ENCODE measurements at regions not wholly inside any gene's neighbourhood (a gene's known extent, or its start where the extent isn't known, plus 50 kb on each side); places are given as distances from the start of the nearest gene placed in this dataset.

DNA sequence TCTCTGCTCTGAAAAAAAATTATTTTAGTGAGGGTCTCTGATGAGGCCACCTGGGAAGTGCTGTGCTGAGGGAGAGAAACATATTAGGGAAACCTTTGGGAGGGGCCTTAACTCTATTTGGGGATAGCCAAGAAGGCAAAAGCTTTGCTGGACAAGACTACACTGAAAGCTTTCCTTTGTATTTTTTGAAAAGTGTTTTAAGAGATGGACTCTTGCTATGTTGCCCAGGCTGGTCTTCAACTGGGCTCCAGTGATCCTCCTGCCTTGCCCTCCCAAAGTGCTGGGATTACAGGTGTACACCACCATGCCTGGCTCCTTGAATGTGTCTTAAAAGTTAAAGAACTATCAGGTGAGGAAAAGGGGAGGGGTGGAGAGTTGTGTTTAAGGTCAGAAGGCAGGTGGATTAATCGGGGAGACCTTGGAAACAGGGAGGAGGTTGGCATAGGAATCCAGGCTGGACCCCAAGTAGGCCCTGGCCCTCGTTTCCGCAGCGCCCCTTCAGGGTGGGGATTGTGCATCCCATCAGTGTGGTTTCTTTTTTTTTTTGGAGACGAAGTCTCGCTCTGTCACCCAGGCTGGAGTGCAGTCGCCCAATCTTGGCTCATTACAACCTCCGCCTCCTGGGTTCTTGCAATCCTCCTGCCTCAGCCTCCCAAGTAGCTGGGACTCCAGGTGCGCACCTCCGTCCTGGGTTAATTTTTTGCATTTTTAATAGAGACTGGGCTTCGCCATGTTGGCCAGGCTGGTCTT is 92.1 kb downstream of the MYCN start:
- H3K36me3 Mint-ChIP-seq: no peaks in the 10 kb centered on the region
- no peak overlapping the region for H3K27ac Mint-ChIP-seq
- no peaks in the 10 kb centered on the region for H3K9me3 Mint-ChIP-seq
- H3K4me3 Mint-ChIP-seq: no peak overlapping the region
- TF ChIP-seq, protein P1, sequence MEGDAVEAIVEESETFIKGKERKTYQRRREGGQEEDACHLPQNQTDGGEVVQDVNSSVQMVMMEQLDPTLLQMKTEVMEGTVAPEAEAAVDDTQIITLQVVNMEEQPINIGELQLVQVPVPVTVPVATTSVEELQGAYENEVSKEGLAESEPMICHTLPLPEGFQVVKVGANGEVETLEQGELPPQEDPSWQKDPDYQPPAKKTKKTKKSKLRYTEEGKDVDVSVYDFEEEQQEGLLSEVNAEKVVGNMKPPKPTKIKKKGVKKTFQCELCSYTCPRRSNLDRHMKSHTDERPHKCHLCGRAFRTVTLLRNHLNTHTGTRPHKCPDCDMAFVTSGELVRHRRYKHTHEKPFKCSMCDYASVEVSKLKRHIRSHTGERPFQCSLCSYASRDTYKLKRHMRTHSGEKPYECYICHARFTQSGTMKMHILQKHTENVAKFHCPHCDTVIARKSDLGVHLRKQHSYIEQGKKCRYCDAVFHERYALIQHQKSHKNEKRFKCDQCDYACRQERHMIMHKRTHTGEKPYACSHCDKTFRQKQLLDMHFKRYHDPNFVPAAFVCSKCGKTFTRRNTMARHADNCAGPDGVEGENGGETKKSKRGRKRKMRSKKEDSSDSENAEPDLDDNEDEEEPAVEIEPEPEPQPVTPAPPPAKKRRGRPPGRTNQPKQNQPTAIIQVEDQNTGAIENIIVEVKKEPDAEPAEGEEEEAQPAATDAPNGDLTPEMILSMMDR (conservative IDR thresholded peaks at IDR 0.05): no peak
- no peaks in the 10 kb centered on the region for H3K27me3 Mint-ChIP-seq
- H3K4me1 Mint-ChIP-seq (ENCODE audit: unreplicated experiment): peaks cover 24% of the 10 kb centered on the region
- no peak for DNase-seq (ENCODE audit: extremely low spot score, unreplicated experiment)

DNA sequence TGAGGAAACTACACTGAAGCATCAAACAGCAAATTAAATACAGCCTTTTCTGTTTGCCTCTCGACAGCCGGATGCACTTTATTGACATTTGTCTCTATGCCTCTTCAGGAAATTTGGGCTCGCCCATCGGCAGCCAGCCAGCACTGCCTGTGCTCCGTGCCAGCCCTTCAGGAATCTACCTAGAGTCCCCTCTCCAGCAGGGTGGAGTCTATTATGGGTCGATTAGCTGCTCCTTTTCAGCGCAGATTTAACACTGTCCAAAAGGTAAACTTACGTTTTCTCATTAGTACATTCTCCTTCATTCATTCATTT is 91.5 kb downstream of the MYCN start:
- Mint-ChIP-seq H3K27me3 (no peaks in the 10 kb centered on the region), H3K4me1 (ENCODE audit: unreplicated experiment) (peaks cover 21% of the 10 kb centered on the region), H3K36me3 (no peaks in the 10 kb centered on the region), H3K4me3 (no peak overlapping the region), H3K9me3 (no peaks in the 10 kb centered on the region), H3K27ac (no peak overlapping the region)
- TF ChIP-seq, protein P1 (conservative IDR thresholded peaks at IDR 0.05): no peak
- no peak for DNase-seq (ENCODE audit: extremely low spot score, unreplicated experiment)

DNA sequence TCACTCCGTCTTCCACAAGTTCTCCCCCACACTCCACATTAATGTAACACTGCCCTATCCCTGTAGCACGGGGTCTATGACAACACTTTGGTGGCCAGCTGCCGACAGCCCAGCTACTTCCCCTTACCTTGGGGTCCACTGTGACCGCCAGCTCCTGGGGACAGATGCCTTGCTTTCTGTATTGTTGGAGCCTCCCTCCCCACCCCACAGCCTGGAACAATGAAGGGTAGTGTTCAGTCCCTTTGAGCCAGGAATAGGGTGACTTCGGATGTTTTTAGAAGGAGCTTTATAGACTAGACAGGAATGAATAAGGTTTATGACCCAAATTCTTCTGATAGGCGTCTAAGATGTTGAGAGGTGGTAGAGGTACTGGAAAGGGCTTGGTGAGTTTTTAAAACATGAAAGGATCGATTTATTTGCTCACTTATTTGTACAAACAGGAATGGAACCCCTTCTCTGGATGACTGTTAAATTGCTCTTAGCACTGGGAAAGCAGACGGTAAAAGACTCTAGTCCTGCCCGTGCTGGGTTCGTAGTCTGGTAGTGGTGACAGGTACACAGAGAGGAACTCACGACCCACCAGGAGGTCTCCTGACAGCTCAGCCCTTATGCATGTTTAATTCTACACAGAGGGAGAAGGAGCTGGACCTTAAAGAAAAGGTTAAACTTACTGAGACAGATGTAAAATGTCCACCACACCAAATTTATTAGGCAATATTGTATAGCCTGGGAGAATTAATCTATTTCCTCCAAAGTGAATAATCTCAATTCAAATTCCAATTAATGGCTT is 90.9 kb downstream of the MYCN start:
- TF ChIP-seq, protein P1 (conservative IDR thresholded peaks at IDR 0.05): no peak
- H3K4me1 Mint-ChIP-seq (ENCODE audit: unreplicated experiment): peaks cover 23% of the 10 kb centered on the region

DNA sequence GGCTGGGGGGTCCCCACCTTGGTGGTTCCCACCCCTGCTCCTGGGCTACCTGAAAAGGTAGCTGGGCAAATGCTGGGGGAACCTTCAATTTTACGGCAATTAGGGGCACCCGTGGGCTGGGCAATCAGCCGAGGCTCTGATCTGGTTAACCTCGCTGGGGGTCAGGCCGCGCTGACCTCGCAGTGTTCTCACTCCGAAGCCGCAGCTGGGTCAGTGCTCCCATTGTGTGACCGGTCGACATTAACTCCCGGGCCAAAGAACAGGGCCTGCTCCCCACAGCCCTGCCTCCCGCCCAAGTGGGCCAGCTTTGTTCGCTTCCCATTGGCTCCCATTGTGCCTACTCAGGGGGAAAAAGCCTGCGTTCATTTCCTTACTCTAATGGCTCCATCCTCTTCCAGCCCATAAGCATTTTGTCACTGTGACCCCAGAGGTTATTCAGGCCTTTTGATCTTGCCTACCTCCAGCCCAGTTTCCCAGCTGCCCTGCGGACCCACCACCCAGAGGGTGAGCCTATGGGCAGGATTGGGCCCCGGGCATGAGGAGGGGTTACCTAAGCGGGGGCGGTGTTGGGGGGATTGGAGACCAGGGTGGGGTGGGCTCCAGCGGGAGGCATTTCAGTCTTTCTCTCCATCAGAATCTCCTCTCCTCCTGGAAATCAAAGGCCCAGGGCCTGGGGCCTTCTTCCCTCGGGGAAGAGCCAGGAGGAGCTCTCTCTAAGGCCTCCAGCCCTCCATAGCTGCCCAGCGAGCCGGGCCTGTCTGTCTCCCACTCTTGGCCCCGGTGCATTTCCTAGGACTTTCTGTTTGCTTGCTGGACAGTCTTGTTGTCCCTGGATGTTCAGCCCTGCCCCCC is 90.1 kb downstream of the MYCN start:
- H3K9me3 Mint-ChIP-seq: no peaks in the 10 kb centered on the region
- DNase-seq (ENCODE audit: extremely low spot score, unreplicated experiment): no peak
- no peak overlapping the region for H3K4me3 Mint-ChIP-seq
- H3K4me1 Mint-ChIP-seq (ENCODE audit: unreplicated experiment): peaks cover 31% of the 10 kb centered on the region
- TF ChIP-seq, protein P1 (conservative IDR thresholded peaks at IDR 0.05): no peak
- no peaks in the 10 kb centered on the region for H3K36me3 Mint-ChIP-seq
- no peak overlapping the region for H3K27ac Mint-ChIP-seq
- H3K27me3 Mint-ChIP-seq: no peaks in the 10 kb centered on the region

More for the DNA sequence above, 90.9 kb downstream of the MYCN start:
- no peak for DNase-seq (ENCODE audit: extremely low spot score, unreplicated experiment)
- Mint-ChIP-seq H3K36me3 (no peaks in the 10 kb centered on the region), H3K4me3 (no peak overlapping the region), H3K27ac (no peak overlapping the region), H3K27me3 (no peaks in the 10 kb centered on the region), H3K9me3 (no peaks in the 10 kb centered on the region)

DNA sequence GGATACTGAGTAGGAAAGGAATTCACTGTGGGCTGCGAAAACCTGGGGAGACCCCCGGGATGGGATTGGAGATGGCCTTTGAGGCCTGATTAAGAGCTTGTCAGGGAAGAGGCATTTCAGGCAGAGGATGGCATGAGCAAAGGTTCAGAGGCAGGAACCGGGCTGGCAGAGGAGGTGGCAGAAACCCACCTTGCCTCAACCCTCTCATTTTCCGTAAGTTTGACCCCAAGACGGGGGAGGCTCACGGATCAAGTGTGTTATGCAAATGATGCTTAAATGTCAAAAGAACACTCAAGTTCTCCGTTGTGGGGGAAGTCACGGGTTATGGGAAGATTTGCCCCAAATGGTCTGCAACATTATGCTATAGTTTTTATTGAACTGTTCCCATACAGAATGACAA is 88.3 kb downstream of the MYCN start:
- H3K27ac Mint-ChIP-seq: no peak overlapping the region
- H3K36me3 Mint-ChIP-seq: no peaks in the 10 kb centered on the region
- no peak overlapping the region for H3K4me3 Mint-ChIP-seq
- DNase-seq (ENCODE audit: extremely low spot score, unreplicated experiment): no peak
- no peaks in the 10 kb centered on the region for H3K9me3 Mint-ChIP-seq
- H3K27me3 Mint-ChIP-seq: no peaks in the 10 kb centered on the region
- TF ChIP-seq, protein P1 (conservative IDR thresholded peaks at IDR 0.05): no peak
- peaks cover 27% of the 10 kb centered on the region for H3K4me1 Mint-ChIP-seq (ENCODE audit: unreplicated experiment)

All from type B pancreatic cell (in vitro differentiated cells).